ENCODE measurements at regions not wholly inside any gene's neighbourhood (a gene's known extent, or its start where the extent isn't known, plus 50 kb on each side); places are given as distances from the start of the nearest gene placed in this dataset.
"Not testable (repeated sequence)": the region's sequence is repeated elsewhere in the genome, so short reads cannot be mapped to it uniquely, and the experiment has no call there.

DNA sequence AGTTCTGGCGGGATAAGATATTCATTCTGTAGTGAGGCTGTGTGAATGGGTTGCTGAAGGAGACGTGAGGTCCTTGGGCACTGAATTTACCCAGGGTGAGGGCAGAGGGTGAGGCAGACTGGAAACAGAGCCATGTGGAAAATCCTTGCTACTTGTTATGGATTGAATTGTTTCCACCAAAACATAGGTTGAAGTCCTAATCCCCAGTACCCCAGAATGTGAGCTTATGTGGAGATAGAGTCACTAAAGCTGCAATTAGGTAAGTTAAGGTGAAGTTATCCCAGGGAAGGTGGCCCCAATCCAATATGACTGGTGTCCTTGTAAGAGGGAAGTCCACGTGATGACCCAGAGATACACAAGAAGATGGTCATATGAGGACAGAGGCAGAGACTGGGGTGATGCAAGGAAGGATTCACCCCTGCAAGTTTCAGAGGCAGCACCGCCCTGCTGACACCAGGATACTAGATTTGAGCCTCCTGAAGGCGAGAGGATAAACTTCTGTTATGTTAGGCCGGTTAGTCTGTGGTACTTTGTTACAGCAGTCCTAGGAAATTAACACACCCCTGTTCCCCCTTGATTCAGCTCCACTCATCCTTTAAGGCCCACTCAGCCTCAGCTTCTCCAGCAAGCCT, 289.4 kb upstream of the MEX3C start:
- peak overlapping the region in 1 of 8 donors; percentile 26 for H3K27ac Mint-ChIP-seq
- no peaks in the 10 kb centered on the region for H3K4me1 Mint-ChIP-seq
- POLR2A ChIA-PET = no interaction called here
- H3K27me3 ChIP-seq (ENCODE audit: insufficient read depth, low read length, poor library complexity, severe bottlenecking) = no peaks in the 10 kb centered on the region
- H3K4me3 Mint-ChIP-seq = no peak overlapping the region
- peaks cover 0 to 6% of the 10 kb centered on the region in 2 donors for H3K27me3 Mint-ChIP-seq
- no peak overlapping the region for H3K4me3 ChIP-seq (ENCODE audit: low read length)
- CTCF ChIA-PET = no interaction called here
- no peaks in the 10 kb centered on the region for H3K36me3 Mint-ChIP-seq
- H3K9me3 ChIP-seq (ENCODE audit: low read length) = no peaks in the 10 kb centered on the region
- no peaks in the 10 kb centered on the region for H3K4me1 ChIP-seq (ENCODE audit: insufficient read depth, low read length)
- no peaks in the 10 kb centered on the region for H3K36me3 ChIP-seq (ENCODE audit: insufficient read depth, low read length)
- H3K27ac ChIP-seq (ENCODE audit: low read depth, low read length) = no peak overlapping the region
- DNase-seq = no peak
- no peaks in the 10 kb centered on the region for H3K9me3 Mint-ChIP-seq

DNA sequence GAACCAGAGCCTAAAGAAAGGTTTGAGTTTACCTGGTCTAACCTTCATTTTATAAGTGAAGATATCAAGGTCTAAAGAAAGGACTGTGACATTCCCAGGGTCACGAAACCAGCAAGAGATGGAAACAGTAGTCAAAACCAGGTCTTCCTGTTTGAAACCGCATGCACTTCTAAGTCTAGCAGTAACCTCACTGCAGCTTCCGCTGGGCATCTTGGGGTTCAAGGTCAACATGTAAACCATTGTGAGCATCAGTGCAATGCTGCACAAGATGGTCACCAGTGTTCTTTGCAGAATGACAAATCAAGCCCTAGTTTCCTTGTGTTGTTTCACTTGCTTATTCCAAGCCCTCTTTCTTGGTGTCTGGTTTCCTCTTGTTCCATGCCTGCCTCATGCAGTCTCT, 292.9 kb upstream of the MEX3C start:
- Histone ChIP-seq H3K36me3 (ENCODE audit: insufficient read depth, low read length) (no peaks in the 10 kb centered on the region), H3K4me1 (ENCODE audit: insufficient read depth, low read length) (no peaks in the 10 kb centered on the region), H3K9me3 (ENCODE audit: low read length) (no peaks in the 10 kb centered on the region), H3K27me3 (ENCODE audit: insufficient read depth, low read length, poor library complexity, severe bottlenecking) (no peaks in the 10 kb centered on the region), H3K4me3 (ENCODE audit: low read length) (no peak overlapping the region), H3K27ac (ENCODE audit: low read depth, low read length) (no peak overlapping the region)
- CTCF ChIA-PET = no interaction called here
- Mint-ChIP-seq H3K4me1 (no peaks in the 10 kb centered on the region), H3K27me3 (peaks cover 0 to 12% of the 10 kb centered on the region in 2 donors), H3K4me3 (no peak overlapping the region), H3K9me3 (no peaks in the 10 kb centered on the region), H3K36me3 (no peaks in the 10 kb centered on the region), H3K27ac (no peak overlapping the region)
- no peak for DNase-seq
- POLR2A ChIA-PET = no interaction called here

DNA sequence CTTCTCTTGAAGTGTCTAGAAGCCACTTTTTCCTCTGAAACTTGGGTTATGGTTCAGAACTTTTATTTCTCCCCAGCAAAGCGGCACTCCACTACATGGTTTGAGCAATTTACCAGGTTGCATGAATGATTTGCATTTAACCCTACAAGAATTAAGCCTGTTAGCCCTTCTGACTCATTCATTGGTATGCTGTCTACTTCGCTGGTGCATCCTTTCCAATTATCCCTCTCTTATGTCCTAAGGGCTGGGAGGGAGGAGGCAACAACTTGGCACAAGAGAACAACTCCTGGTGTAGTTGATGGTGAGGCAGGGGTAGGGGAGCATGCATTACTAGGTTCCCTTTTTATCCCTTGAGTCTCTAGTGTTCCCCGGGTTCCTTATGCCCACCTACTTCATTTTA, 293.4 kb upstream of the MEX3C start:
- ChIA-PET POLR2A (no interaction called here), CTCF (no interaction called here)
- no peaks in the 10 kb centered on the region for H3K4me1 ChIP-seq (ENCODE audit: insufficient read depth, low read length)
- H3K9me3 ChIP-seq (ENCODE audit: low read length) = no peaks in the 10 kb centered on the region
- H3K36me3 ChIP-seq (ENCODE audit: insufficient read depth, low read length) = no peaks in the 10 kb centered on the region
- H3K27ac Mint-ChIP-seq = peak overlapping the region in 1 of 8 donors; percentile 8
- H3K27me3 ChIP-seq (ENCODE audit: insufficient read depth, low read length, poor library complexity, severe bottlenecking) = no peaks in the 10 kb centered on the region
- no peaks in the 10 kb centered on the region for H3K4me1 Mint-ChIP-seq
- no peaks in the 10 kb centered on the region for H3K36me3 Mint-ChIP-seq
- no peak overlapping the region for H3K4me3 ChIP-seq (ENCODE audit: low read length)
- peaks cover 0 to 12% of the 10 kb centered on the region in 2 donors for H3K27me3 Mint-ChIP-seq
- H3K27ac ChIP-seq (ENCODE audit: low read depth, low read length) = no peak overlapping the region
- DNase-seq = no peak
- no peaks in the 10 kb centered on the region for H3K9me3 Mint-ChIP-seq
- H3K4me3 Mint-ChIP-seq = no peak overlapping the region

DNA sequence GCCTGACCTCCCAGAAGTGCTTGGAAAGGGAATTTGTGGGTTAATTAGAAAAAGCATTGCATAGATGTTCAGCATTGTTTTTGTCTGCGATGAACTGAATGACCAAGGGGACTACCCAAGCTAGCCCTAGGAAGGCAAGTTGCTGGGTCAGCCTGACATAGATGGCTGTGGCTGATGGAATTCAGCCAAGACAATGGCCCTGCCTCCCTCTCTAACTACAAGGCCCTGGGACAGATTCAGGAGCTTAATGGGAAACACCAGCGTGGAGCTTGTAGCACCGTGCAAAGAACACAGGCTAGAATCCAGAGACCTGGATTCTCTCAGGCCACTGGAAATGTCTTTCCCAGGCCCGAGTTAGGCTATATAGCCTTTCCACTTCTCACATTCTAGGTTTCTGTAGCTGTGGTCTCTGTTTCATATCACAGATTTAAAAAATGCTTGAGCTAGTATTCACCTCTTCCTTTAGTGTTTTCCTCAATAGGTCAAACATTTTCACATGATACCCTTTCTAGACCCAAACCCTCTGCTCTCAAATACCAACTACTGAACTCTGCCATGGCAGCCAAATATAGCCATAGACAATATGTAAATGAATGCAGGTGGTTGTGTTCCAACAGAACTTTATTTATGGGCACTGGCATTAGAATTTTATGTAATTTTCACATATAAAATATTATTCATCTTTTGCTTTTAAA, 294.3 kb upstream of the MEX3C start:
- no peak overlapping the region for H3K27ac ChIP-seq (ENCODE audit: low read depth, low read length)
- Mint-ChIP-seq H3K4me1 (no peaks in the 10 kb centered on the region), H3K27ac (no peak overlapping the region), H3K36me3 (no peaks in the 10 kb centered on the region), H3K4me3 (no peak overlapping the region), H3K27me3 (peaks cover 0 to 17% of the 10 kb centered on the region in 2 donors), H3K9me3 (no peaks in the 10 kb centered on the region)
- H3K27me3 ChIP-seq (ENCODE audit: insufficient read depth, low read length, poor library complexity, severe bottlenecking) = no peaks in the 10 kb centered on the region
- CTCF ChIA-PET = no interaction called here
- H3K4me3 ChIP-seq (ENCODE audit: low read length) = no peak overlapping the region
- H3K36me3 ChIP-seq (ENCODE audit: insufficient read depth, low read length) = no peaks in the 10 kb centered on the region
- H3K9me3 ChIP-seq (ENCODE audit: low read length) = no peaks in the 10 kb centered on the region
- no peaks in the 10 kb centered on the region for H3K4me1 ChIP-seq (ENCODE audit: insufficient read depth, low read length)
- POLR2A ChIA-PET = no interaction called here
- no peak for DNase-seq

DNA sequence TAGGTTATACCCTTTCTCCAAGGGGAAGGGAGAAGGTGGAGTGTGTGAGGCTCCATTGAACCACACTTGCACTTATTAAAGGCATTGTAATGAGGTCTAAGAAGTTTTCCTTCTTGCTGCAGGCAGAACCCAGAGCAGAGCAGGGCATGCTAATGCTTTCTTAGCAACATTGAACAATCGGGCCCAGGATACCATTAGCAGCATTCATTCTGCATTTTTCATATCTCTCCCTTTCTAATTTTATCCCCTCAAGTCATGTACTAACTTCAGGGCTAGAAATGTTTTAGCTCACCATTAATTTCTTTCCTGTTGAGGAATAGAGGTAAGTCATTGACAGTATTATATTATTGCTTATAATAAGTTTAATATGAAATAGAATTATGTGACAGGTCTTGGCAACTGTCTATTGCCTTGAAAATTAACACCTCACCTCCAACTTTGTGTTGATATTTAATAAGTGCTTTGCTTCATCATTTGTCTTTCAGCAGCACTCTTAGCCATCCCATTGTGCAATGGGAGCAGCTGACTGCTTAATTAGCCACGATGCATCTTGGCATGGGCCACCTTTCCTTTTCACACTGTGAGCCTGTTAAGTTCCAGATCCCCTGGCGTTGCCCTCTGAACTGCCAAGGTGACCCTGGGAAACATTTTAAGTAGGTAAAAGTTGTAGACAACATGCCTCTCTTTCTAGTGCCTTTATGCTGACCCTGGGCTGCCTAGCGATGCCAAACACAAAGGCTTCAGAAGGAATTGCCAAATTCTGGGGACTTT, 300.8 kb upstream of the MEX3C start:
- H3K4me3 Mint-ChIP-seq = no peak overlapping the region

DNA sequence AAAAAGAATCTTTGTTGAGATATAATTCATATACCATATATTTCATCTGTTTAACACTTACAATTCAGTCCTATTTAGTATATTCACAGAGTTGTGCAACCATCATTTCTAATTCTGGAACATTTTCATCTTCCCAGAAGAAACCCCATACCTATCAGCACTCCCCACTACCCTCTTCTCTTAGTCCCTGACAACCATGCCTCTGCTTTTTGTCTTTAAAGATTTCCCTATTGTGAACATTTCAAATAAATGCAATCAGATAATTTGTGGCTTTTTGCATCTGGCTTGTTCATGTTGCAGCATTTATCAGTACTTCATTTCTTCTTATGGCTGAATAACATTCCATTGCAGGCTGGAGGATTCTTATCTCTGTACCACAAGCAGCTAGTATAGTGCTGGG, 305.9 kb upstream of the MEX3C start:
- no peaks in the 10 kb centered on the region for H3K9me3 ChIP-seq (ENCODE audit: low read length)
- no peaks in the 10 kb centered on the region for H3K36me3 Mint-ChIP-seq
- POLR2A ChIA-PET = no interaction called here
- no peak for DNase-seq
- H3K9me3 Mint-ChIP-seq = peaks cover 4 to 9% (median 6%) of the 10 kb centered on the region in 5 donors
- no peaks in the 10 kb centered on the region for H3K4me1 ChIP-seq (ENCODE audit: insufficient read depth, low read length)
- no peak overlapping the region for H3K27ac Mint-ChIP-seq
- H3K27ac ChIP-seq (ENCODE audit: low read depth, low read length) = no peak overlapping the region
- no peak overlapping the region for H3K4me3 ChIP-seq (ENCODE audit: low read length)
- H3K27me3 ChIP-seq (ENCODE audit: insufficient read depth, low read length, poor library complexity, severe bottlenecking) = no peaks in the 10 kb centered on the region
- H3K27me3 Mint-ChIP-seq = peaks cover 0 to 9% of the 10 kb centered on the region in 2 donors
- H3K4me1 Mint-ChIP-seq = no peaks in the 10 kb centered on the region
- H3K36me3 ChIP-seq (ENCODE audit: insufficient read depth, low read length) = no peaks in the 10 kb centered on the region
- H3K4me3 Mint-ChIP-seq = no peak overlapping the region
- CTCF ChIA-PET = no interaction called here

More for the DNA sequence above, 300.8 kb upstream of the MEX3C start:
- Histone ChIP-seq H3K27ac (ENCODE audit: low read depth, low read length) (no peak overlapping the region), H3K4me3 (ENCODE audit: low read length) (no peak overlapping the region), H3K4me1 (ENCODE audit: insufficient read depth, low read length) (no peaks in the 10 kb centered on the region), H3K9me3 (ENCODE audit: low read length) (no peaks in the 10 kb centered on the region), H3K36me3 (ENCODE audit: insufficient read depth, low read length) (no peaks in the 10 kb centered on the region), H3K27me3 (ENCODE audit: insufficient read depth, low read length, poor library complexity, severe bottlenecking) (no peaks in the 10 kb centered on the region)
- Mint-ChIP-seq H3K9me3 (no peaks in the 10 kb centered on the region), H3K27ac (no peak overlapping the region), H3K4me1 (no peaks in the 10 kb centered on the region), H3K27me3 (peaks cover 0 to 19% of the 10 kb centered on the region in 2 donors), H3K36me3 (no peaks in the 10 kb centered on the region)
- DNase-seq = no peak
- CTCF ChIA-PET = no interaction called here
- POLR2A ChIA-PET = no interaction called here

DNA sequence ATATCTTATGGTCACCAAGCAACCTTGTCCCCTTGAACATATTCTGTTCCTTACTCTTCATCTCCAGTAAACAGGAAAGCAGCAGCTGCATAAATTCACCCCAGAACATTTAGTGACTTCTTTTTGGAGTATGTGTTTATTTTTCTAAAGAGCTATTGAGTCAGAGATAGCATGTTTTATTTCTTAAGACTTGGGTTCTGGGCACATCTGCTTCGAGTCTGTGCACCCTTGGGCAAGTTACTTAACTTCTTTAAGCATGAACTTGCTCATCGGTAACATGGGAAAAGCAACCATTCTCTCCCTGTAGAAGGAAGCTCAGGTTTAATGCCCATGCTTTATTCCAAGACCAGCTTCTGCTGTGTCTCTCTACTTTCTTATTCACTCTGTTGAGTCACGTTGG, 309.3 kb upstream of the MEX3C start:
- ChIA-PET POLR2A (no interaction called here), CTCF (no interaction called here)
- no peaks in the 10 kb centered on the region for H3K4me1 ChIP-seq (ENCODE audit: insufficient read depth, low read length)
- no peaks in the 10 kb centered on the region for H3K36me3 ChIP-seq (ENCODE audit: insufficient read depth, low read length)
- no peak overlapping the region for H3K27ac Mint-ChIP-seq
- H3K27ac ChIP-seq (ENCODE audit: low read depth, low read length) = no peak overlapping the region
- peaks cover 8 to 18% (median 14%) of the 10 kb centered on the region in 5 donors for H3K9me3 Mint-ChIP-seq
- H3K9me3 ChIP-seq (ENCODE audit: low read length) = no peaks in the 10 kb centered on the region
- H3K27me3 Mint-ChIP-seq = no peaks in the 10 kb centered on the region
- no peak overlapping the region for H3K4me3 Mint-ChIP-seq
- H3K4me3 ChIP-seq (ENCODE audit: low read length) = no peak overlapping the region
- no peak for DNase-seq
- no peaks in the 10 kb centered on the region for H3K4me1 Mint-ChIP-seq
- no peaks in the 10 kb centered on the region for H3K36me3 Mint-ChIP-seq
- no peaks in the 10 kb centered on the region for H3K27me3 ChIP-seq (ENCODE audit: insufficient read depth, low read length, poor library complexity, severe bottlenecking)

DNA sequence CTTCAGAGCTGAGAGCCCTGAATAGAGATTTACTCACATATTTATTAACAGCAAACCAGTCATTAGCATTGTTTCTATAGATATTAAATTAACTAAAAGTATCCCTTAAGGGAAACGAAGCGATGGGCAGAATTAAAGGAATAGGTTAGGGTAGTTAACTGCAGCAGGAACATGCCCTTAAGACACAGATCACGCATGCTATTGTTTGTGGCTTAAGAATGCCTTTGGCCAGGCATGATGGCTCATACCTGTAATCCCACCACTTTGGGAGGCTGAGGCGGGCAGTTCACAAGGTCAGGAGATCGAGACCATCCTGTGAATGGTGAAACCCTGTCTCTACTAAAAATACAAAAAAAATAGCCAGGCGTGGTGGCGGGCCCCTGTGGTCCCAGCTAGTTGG, 310.9 kb upstream of the MEX3C start:
- H3K9me3 Mint-ChIP-seq = peaks cover 8 to 18% (median 14%) of the 10 kb centered on the region in 5 donors
- DNase-seq; H3K27ac ChIP-seq (ENCODE audit: low read depth, low read length); H3K36me3 ChIP-seq (ENCODE audit: insufficient read depth, low read length); H3K27me3 ChIP-seq (ENCODE audit: insufficient read depth, low read length, poor library complexity, severe bottlenecking); CTCF ChIA-PET; H3K27ac Mint-ChIP-seq; H3K4me3 ChIP-seq (ENCODE audit: low read length); H3K4me3 Mint-ChIP-seq; H3K4me1 ChIP-seq (ENCODE audit: insufficient read depth, low read length); H3K36me3 Mint-ChIP-seq; H3K4me1 Mint-ChIP-seq; H3K9me3 ChIP-seq (ENCODE audit: low read length); H3K27me3 Mint-ChIP-seq; POLR2A ChIA-PET: not testable (repeated sequence)
